Upper lobe of right lung (tissue), 1 donor: ENCODE measurements at regions not wholly inside any gene's neighbourhood (a gene's known extent, or its start where the extent isn't known, plus 50 kb on each side); places are given as distances from the start of the nearest gene placed in this dataset.

Experiments used
- ATAC-seq: fragments of 200-7000 bp; cut with Tn5 transposase; one replicate; pipeline ENCODE4 v1.9.1; 2020; ENCODE audit warnings: mild to moderate bottlenecking, moderate library complexity
- DNase-seq: peaks from one replicate; pipeline ENCODE4 v3.0.0-alpha.2; 2020
- H3K27ac ChIP-seq: fragments of 200-600 bp; one replicate; pipeline ENCODE4 v1.8.0; 2022
- H3K27me3 ChIP-seq: fragments of 200-600 bp; one replicate; pipeline ENCODE4 v1.8.0; 2022; ENCODE audit warnings: mild to moderate bottlenecking
- H3K36me3 ChIP-seq: fragments of 200-600 bp; one replicate; pipeline ENCODE4 v1.8.0; 2022
- H3K4me1 ChIP-seq: fragments of 200-600 bp; one replicate; pipeline ENCODE4 v1.8.0; 2022
- H3K4me3 ChIP-seq: fragments of 200-600 bp; one replicate; pipeline ENCODE4 v1.8.0; 2022; ENCODE audit warnings: mild to moderate bottlenecking
- H3K9me3 ChIP-seq: fragments of 200-600 bp; one replicate; pipeline ENCODE4 v1.8.0; 2022
- intact Hi-C: fragments of 100-400 bp; cut with DNase I; formaldehyde crosslinking; loops from one replicate; pipeline ENCODE4 v1.11.0; 2022
- TF ChIP-seq, protein P1 (sequence below): fragments of 200-600 bp; IDR thresholded peaks from one replicate; pipeline ENCODE4 v1.8.0; 2022; ENCODE audit warnings: antibody characterized with exemption
- donor health status: DM: no; HTN: yes; CAD: no; lungs with severe emphysema.

DNA sequence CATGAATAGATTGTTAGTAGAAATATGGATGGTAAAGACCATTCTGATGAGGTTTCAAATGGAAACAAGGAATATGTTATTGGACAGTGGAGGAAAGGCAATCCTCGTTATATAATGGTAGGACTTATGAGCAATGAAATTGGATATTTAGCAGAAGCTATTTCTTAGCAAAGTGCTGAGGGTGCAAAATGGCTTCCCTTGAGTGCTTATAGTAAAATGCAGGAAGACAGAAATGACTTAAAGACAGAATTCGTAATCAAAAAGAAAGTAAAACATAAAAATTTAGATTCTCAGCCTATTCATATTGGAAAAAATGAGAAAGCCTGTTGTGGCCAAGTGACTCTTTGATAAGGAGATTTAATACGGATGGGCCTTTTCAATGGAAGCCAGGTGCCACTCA is 102.1 kb upstream of the ADRA1B start:
- no peak for DNase-seq

DNA sequence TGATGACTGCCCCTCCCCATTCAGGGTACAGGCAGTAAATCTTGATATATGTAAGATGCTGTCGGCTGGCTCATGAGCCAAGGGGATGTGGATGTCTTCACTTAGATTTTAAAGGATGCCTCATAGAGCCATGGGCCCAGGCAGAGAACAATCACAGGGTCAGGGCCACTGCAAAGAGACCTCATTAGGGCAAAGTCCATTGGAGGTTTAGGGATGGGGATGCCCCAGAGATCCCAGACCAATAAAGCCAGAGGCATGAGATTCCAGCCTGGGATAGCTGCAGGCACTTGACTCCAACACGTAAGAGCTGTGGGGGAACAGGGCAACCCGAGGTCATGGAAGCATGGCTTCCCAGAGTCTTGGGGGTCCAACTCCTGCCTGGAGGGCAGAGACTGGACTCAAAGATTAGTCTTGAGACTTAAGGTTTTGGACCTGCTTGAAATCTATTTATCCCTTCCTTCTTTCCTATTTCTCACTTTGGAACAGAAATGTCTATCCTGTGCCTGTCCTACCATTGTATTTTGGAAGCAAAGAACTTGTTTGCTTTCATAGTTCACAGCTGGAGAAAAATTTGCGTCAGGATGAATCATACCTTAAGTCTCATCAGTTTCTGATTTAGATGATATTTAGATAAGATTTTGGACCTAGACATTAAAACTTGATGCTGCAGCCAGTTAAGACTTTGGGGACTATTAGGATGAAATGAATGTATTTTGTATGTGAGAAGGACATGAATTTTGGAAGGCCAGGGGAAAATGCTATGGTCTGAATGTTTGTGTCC is 101.3 kb upstream of the ADRA1B start:
- ATAC-seq (no peak), DNase-seq (no peak)
- H3K27ac ChIP-seq = no peak overlapping the region
- no peak overlapping the region for H3K4me3 ChIP-seq
- H3K36me3 ChIP-seq = no peaks in the 10 kb centered on the region
- TF ChIP-seq, protein P1, sequence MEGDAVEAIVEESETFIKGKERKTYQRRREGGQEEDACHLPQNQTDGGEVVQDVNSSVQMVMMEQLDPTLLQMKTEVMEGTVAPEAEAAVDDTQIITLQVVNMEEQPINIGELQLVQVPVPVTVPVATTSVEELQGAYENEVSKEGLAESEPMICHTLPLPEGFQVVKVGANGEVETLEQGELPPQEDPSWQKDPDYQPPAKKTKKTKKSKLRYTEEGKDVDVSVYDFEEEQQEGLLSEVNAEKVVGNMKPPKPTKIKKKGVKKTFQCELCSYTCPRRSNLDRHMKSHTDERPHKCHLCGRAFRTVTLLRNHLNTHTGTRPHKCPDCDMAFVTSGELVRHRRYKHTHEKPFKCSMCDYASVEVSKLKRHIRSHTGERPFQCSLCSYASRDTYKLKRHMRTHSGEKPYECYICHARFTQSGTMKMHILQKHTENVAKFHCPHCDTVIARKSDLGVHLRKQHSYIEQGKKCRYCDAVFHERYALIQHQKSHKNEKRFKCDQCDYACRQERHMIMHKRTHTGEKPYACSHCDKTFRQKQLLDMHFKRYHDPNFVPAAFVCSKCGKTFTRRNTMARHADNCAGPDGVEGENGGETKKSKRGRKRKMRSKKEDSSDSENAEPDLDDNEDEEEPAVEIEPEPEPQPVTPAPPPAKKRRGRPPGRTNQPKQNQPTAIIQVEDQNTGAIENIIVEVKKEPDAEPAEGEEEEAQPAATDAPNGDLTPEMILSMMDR = no peak
- H3K9me3 ChIP-seq = no peaks in the 10 kb centered on the region
- intact Hi-C loops = no loop called here
- peaks cover 17% of the 10 kb centered on the region for H3K4me1 ChIP-seq
- no peaks in the 10 kb centered on the region for H3K27me3 ChIP-seq

More for the DNA sequence above, 102.1 kb upstream of the ADRA1B start:
- Histone ChIP-seq H3K27ac (no peak overlapping the region), H3K4me1 (peaks cover 9% of the 10 kb centered on the region), H3K36me3 (no peaks in the 10 kb centered on the region), H3K9me3 (no peaks in the 10 kb centered on the region), H3K27me3 (no peaks in the 10 kb centered on the region), H3K4me3 (no peak overlapping the region)
- no peak for ATAC-seq
- intact Hi-C loops = no loop called here
- TF ChIP-seq, protein P1 = no peak

DNA sequence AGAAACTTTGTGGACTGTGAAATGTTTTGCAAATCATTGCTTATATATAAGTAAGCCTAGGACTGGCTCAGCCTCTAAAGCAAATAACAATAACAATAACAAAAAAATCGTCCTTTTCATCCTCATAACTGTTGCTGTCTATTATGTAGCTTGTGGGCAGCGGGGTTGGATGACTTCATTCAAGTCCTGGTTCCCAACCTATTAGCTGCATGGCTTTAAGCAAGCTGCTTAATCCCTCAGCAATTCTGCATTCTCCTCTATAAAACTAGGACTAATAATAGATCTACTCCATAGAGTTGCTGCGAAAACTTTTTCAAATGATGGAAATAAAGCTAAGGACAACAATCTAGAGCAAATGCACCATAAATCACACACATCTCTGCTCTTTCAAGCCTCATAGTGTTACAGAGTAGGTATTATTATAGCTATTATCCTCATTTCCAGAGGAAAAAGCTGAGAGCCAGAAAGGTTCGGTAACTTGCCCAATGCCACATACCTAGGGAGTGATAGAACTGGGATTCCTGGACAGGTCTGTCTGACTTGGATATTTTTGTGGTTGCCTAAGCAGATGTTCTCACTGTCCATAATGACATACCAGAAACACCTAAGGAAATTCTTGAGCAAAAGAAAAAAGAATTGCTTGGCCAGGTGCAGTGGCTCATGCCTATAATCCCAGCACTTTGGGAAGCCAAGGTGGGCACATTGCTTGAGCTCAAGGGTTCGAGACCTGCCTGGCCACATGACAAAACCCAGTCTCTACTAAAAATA is 98.8 kb upstream of the ADRA1B start:
- H3K27me3 ChIP-seq = no peaks in the 10 kb centered on the region
- DNase-seq = no peak
- TF ChIP-seq, protein P1 = no peak
- peaks cover 21% of the 10 kb centered on the region for H3K4me1 ChIP-seq
- no peaks in the 10 kb centered on the region for H3K36me3 ChIP-seq
- H3K4me3 ChIP-seq = no peak overlapping the region
- H3K27ac ChIP-seq = no peak overlapping the region
- intact Hi-C loops = no loop called here
- H3K9me3 ChIP-seq = no peaks in the 10 kb centered on the region
- ATAC-seq = no peak

DNA sequence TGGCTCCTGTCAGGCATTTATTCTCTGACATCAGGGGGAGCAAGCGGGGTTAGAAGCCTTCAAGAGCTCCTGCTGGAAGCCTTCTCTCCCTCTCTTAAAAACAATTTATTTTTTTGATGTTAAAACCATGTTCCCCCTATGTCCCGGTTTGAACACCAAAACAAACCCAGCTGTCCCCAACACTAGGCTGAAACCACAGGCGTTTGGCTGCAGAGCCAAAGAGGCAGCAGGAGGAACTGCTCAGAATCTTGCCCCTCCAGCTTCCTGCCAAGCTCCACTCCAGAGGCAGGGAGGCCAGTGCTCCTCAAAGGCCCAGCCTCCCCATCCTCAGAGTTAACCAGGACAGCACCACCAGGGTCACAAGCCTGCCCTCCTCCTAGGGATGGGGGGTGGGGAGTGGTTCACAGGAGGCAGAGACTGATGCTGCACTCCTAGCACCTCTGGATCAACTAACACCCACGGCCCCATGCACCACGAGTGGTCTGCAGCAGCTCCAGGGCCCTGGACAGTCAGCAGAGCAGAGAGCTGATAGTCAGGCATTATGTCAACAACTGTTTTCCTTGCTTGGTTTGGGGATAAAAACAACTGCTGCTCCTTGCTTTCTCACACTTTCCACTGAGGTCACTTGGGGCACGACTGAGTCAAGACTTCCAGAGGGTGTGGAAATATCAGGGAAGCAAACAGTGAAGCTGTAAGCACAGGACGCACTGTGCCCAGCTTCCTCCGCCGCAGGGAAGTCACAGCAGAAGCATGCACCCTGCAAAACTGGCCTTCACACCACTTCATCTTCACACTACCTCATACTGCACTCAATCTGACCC is 96.5 kb upstream of the ADRA1B start:
- ATAC-seq (peak; percentile 84), DNase-seq (peak; percentile 73)
- no peaks in the 10 kb centered on the region for H3K36me3 ChIP-seq
- peaks cover 24% of the 10 kb centered on the region for H3K4me1 ChIP-seq
- TF ChIP-seq, protein P1 = no peak
- intact Hi-C loops = no loop called here
- H3K4me3 ChIP-seq = no peak overlapping the region
- H3K27me3 ChIP-seq = no peaks in the 10 kb centered on the region
- peak overlapping the region; percentile 60 for H3K27ac ChIP-seq
- H3K9me3 ChIP-seq = no peaks in the 10 kb centered on the region

DNA sequence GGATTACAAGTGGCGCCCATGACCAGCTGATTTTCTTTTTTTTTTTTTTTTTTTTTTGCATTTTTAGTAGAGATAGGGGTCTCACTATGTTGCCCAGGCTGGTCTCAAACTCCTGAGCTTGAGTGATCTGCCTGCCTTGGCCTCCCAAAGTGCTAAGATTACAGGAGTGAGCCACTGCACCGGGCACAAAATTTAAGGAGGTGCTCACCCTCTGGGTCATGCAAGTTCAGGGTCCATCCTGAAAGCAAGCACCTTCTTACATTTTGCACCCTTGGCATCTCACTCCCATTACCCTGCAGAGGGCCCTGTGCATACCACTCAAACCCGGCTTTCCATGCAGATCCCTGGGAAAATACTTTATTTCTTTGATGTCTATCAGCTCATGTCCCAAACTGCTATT is 95.6 kb upstream of the ADRA1B start:
- H3K4me1 ChIP-seq = peaks cover 28% of the 10 kb centered on the region
- H3K27ac ChIP-seq = peak overlapping the region; percentile 60
- ATAC-seq = no peak
- no peak for DNase-seq
- TF ChIP-seq, protein P1 = no peak
- no peaks in the 10 kb centered on the region for H3K27me3 ChIP-seq
- intact Hi-C loops = no loop called here
- no peak overlapping the region for H3K4me3 ChIP-seq
- H3K9me3 ChIP-seq = no peaks in the 10 kb centered on the region
- no peaks in the 10 kb centered on the region for H3K36me3 ChIP-seq
